GM13977 (cell line): ENCODE measurements at regions not wholly inside any gene's neighbourhood (a gene's known extent, or its start where the extent isn't known, plus 50 kb on each side); places are given as distances from the start of the nearest gene placed in this dataset.

Source experiments
- DNase-seq: peaks from one replicate; pipeline ENCODE4 v3.0.0; 2012; ENCODE audit warnings: low spot score
- in situ Hi-C: fragments of 300-500 bp; cut with MboI; formaldehyde crosslinking; loops from one replicate; pipeline ENCODE4 v1.12.0; 2022; ENCODE audit warnings: low sequenced_read_pairs, low pct_unique_long_range_greater_than_20kb, mixed read lengths, inconsistent platforms; ENCODE audit not compliant: unreplicated experiment
- TF ChIP-seq, protein P1 (sequence below): IDR thresholded peaks from 2 replicates; pipeline ENCODE4 v1.5.1; 2012; ENCODE audit warnings: mild to moderate bottlenecking, control low read depth; ENCODE audit not compliant: insufficient read depth; ENCODE audit errors: extremely low read depth, missing control alignments

DNA sequence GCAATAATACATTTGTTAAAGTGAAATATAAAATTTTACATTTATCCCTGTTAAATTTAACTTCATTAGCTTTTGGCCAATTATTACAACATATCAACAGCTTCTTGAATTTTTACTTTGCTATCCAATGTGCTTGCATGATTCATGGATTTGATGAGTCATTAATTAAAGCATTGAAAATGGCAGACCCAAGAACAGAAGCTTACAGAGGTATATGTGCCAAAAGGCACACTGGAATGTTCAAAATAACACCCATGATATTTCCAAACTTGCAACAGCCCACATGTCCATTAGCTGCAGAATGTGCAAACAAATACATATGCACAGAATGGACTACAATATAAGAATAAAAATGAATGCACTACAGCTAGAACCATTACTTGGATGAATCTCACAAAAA lies 76.4 kb upstream of the MAN1A2 start:
- in situ Hi-C loops = no loop called here
- TF ChIP-seq, protein P1, sequence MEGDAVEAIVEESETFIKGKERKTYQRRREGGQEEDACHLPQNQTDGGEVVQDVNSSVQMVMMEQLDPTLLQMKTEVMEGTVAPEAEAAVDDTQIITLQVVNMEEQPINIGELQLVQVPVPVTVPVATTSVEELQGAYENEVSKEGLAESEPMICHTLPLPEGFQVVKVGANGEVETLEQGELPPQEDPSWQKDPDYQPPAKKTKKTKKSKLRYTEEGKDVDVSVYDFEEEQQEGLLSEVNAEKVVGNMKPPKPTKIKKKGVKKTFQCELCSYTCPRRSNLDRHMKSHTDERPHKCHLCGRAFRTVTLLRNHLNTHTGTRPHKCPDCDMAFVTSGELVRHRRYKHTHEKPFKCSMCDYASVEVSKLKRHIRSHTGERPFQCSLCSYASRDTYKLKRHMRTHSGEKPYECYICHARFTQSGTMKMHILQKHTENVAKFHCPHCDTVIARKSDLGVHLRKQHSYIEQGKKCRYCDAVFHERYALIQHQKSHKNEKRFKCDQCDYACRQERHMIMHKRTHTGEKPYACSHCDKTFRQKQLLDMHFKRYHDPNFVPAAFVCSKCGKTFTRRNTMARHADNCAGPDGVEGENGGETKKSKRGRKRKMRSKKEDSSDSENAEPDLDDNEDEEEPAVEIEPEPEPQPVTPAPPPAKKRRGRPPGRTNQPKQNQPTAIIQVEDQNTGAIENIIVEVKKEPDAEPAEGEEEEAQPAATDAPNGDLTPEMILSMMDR = no peak
- no peak for DNase-seq

DNA sequence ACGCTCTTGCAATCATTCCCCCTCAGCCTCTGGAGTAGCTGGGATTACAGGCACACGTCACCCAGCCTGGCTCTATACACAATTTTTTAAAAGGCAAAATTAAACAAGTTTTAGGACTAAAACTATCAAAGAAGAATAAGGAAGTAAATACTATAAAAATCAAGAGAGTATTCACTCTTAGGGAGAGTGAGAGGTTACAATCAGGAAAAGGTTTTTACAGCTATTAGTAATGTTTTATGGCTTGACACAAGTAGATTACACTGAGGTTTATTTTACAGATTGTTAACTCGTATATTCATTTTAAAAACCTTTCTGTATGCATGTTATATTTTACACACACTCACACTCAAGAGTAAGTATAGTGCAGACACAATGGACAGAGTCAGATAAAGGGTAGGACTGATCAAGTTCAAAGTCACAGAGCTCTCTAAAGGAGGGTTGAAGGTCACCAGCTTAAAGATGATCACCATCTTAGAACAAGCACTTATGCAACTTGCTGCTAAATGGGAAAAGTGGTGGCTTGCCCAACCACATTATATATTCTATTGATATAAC lies 77.9 kb upstream of the MAN1A2 start:
- no peak for DNase-seq
- TF ChIP-seq, protein P1 = no peak
- in situ Hi-C loops = no loop called here

DNA sequence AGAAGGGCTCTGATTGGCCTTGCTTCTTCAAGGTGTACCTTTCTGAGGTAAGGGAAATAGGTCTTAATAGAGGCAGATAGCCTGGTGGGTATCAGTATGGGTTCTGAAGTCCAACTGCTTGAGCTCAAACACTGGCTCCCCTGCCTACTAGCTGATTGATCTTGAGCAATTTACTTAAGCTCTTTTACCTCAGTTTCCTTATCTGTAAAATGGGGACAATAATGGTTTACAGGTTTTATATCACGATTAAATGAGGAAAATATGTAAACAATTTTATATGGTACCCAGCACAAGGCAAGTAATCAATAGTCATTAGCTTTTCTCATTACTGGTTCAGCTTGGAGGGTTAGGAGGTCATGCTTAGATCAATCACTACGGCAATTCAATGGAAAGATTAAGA lies 75.8 kb upstream of the VTCN1 start:
- TF ChIP-seq, protein P1 = no peak
- in situ Hi-C loops = no loop called here
- no peak for DNase-seq

DNA sequence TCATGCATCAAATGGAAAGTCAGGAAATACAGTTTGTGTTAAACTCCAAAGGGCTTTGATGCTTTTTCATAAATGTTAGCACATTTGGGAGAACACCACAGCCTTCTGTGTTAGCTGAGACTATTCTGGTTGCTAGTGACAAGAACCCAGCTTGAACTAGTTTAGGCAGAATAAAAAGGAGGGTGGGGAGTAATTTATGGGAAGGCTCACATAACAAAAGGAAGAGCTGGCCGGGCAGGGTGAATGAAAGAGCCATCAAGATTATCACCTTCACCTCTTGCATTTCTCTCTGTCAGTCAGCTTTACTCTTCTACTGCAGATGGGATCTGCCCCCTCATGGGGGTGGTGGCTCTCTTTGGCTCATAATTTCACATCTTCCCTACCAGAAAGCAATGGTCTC lies 75.4 kb upstream of the VTCN1 start:
- in situ Hi-C loops = no loop called here
- TF ChIP-seq, protein P1 = no peak

DNA sequence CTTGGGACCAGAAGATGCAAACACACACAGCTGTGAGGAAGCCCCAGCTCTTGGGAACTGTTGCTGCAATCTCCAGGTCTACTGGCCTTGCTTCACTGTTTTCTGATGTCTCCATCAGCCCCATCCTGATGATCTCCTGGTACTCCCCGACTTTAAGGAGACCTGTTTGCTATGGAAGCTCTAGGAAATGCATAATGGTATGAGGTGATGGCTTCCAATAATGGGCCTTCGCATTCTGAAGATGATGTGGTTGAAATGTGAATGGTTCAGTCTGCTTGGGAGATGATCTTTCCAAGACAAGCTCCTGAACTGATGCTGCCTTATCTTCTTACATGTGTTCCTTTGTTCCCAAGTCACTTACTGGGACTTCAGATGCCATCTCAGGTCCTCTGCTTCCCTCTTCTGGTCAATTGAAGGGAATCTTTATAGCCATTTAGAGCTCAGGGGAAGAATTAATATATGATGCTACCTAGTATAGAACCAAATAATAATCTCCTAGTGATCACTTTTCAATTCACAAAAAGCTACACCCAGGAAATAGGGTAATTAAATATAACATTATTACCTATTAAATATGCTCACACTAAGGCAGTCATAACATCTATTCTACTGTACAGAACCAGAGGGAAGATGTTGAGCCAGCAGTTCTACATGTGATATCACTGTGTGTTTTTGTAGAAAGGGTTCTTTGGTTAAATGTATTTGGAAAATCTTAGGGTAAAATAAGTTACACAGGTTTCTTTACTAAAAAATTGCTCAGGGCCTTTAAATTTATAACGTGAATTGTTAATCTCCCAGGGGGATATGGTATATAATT lies 73.9 kb upstream of the VTCN1 start:
- DNase-seq = no peak
- TF ChIP-seq, protein P1 = peak; percentile 42
- in situ Hi-C loops = no loop called here

More for the DNA sequence above, 75.4 kb upstream of the VTCN1 start:
- DNase-seq = no peak

DNA sequence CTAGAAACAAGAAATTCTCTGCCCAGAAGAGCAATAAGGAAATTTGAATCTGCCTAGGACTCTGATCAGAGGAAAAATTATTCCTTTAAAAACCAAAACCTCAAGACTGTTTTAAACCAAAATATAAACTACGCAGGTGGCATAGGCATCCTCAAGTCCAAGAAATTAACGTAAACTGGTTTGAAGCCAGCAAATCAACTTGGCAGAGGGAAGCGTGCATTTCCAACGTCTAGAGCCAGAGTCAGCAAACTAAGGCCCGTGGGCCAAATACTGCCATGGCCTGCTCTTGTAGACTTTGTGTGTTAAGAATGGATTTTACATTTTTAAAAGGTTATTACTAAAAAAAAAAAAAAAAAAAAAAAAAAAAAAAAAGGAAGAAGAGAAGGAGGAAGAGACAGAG lies 67.8 kb upstream of the VTCN1 start:
- in situ Hi-C loops = no loop called here
- TF ChIP-seq, protein P1 = no peak
- no peak for DNase-seq

DNA sequence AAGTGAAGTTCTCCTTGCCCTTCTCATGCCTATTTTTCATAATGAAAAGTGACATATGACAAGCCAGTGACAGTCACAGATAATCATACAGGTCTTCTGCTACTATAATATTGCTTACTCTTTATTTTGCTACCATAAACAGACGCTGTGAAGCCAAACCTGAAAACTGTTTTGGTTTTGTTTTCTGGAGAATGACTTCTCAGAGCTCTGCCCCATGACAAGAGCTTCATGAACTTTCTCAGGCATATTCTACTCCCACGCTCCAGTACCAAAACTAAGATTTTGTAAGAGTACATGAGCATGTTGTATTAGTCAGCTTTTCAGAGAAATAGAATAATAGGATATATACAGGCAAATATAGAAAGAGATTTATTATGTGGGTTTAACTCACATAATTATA lies 64.3 kb upstream of the VTCN1 start:
- DNase-seq = no peak
- in situ Hi-C loops = no loop called here

More for the DNA sequence above, 64.3 kb upstream of the VTCN1 start:
- TF ChIP-seq, protein P1 = no peak
